ENCODE measurements at regions not wholly inside any gene's neighbourhood (a gene's known extent, or its start where the extent isn't known, plus 50 kb on each side); places are given as distances from the start of the nearest gene placed in this dataset.

- TF ChIP-seq HDAC6 (IDR thresholded peaks at IDR 0.05; ENCODE audit: unreplicated experiment) (no peak), CBX3 (IDR thresholded peaks at IDR 0.05; ENCODE audit: borderline replicate concordance, low read depth) (no peak), NFYB (IDR thresholded peaks at IDR 0.05; ENCODE audit: insufficient read depth, low read depth, low read length) (no peak), HDAC2 (IDR thresholded peaks at IDR 0.05) (no peak), EP300 (IDR thresholded peaks at IDR 0.05; ENCODE audit: borderline replicate concordance in 1 of 2, control insufficient read depth in 1 of 2, low read depth in 2 of 2, low read length in 2 of 2) (peak; percentile 45 to 67; a peak in 2 of 4 replicates), PAX5 (IDR thresholded peaks at IDR 0.05; ENCODE audit: borderline replicate concordance, low read depth, low read length) (0 out of 2 replicates have a peak, but pooled peaks have one; percentile 26), RFX5 (IDR thresholded peaks at IDR 0.05; ENCODE audit: low read depth, low read length) (no peak), TARDBP (IDR thresholded peaks at IDR 0.05; ENCODE audit: borderline replicate concordance) (no peak), ZBTB33 (IDR thresholded peaks at IDR 0.05) (no peak), EGR1 (IDR thresholded peaks at IDR 0.05; ENCODE audit: borderline replicate concordance in 1 of 2, low read depth in 2 of 2, low read length in 2 of 2) (no peak), JUNB (IDR thresholded peaks at IDR 0.05) (peak; percentile 27), PRDM15 (CRISPR knock-in tag; IDR thresholded peaks at IDR 0.05) (no peak), NR2F1 (conservative IDR thresholded peaks at IDR 0.05) (peak; percentile 43; the same call in 1 of the 2 replicates), MTA2 (IDR thresholded peaks at IDR 0.05; ENCODE audit: low read depth) (peak; percentile 78), MEF2B (IDR thresholded peaks at IDR 0.05; ENCODE audit: partially characterized antibody, poor library complexity, severe bottlenecking) (peak; percentile 49), ZNF24 (IDR thresholded peaks at IDR 0.05) (no peak), NFXL1 (IDR thresholded peaks at IDR 0.05; ENCODE audit: borderline replicate concordance) (no peak), IRF4 (IDR thresholded peaks at IDR 0.05; ENCODE audit: low read depth, low read length) (no peak), REST (IDR thresholded peaks at IDR 0.05; ENCODE audit: low read depth, low read length) (no peak), PML (IDR thresholded peaks at IDR 0.05; ENCODE audit: low read length) (no peak), SRF (IDR thresholded peaks at IDR 0.05; ENCODE audit: low read depth in 2 of 2, low read length in 2 of 2) (no peak), SPI1 (IDR thresholded peaks at IDR 0.05; ENCODE audit: borderline replicate concordance, insufficient read depth, low read depth, low read length) (peak; percentile 53; the same call in 1 of the 2 replicates), BHLHE40 (IDR thresholded peaks at IDR 0.05; ENCODE audit: borderline replicate concordance in 1 of 2, low read depth in 2 of 2, low read length in 1 of 2) (no peak)
Observed at GRCh38 chr1:196152975-196153374, 455.3 kb downstream of the KCNT2 start (continued).
